ENCODE measurements at regions not wholly inside any gene's neighbourhood (a gene's known extent, or its start where the extent isn't known, plus 50 kb on each side); places are given as distances from the start of the nearest gene placed in this dataset.

GRCh38 chr15:36294359-36294758, 285.1 kb upstream of the CDIN1 start:
- no peaks in the 10 kb centered on the region for H3K79me1 ChIP-seq (ENCODE audit: low read depth in 1 of 2, low read length in 2 of 2)
- H2BK120ac ChIP-seq (ENCODE audit: low read depth, low read length), result no peak overlapping the region
- no peak overlapping the region for H2BK5ac ChIP-seq (ENCODE audit: low read depth, low read length, poor library complexity, severe bottlenecking)
- no TSS peak for BruUV-seq (replicated peaks)
- no CpG with 5 or more reads among the region's 1 CpG for WGBS, 2 experiments (ENCODE audit: extremely low coverage in 2 of 2, insufficient read length in 1 of 2)
- intact Hi-C loops (cut with micrococcal nuclease) (no loop called here), in situ Hi-C loops (cut with MboI; ENCODE audit: low sequenced_read_pairs) (no loop called here), dilution Hi-C loops (cut with HindIII; ENCODE audit: low sequenced_read_pairs, unreplicated experiment) (no loop called here)
- no peak overlapping the region for H4K8ac ChIP-seq (ENCODE audit: low read depth in 2 of 2, low read length in 2 of 2)
- 0 out of 2 replicates have a peak, but pooled peaks cover 3% of the 10 kb centered on the region for H3K4me1 ChIP-seq (ENCODE audit: control insufficient read depth, insufficient read depth, low read length)
- no peak; the same call in 1 of the 2 replicates for ATAC-seq (ENCODE audit: low read depth)
- no peak overlapping the region for H3K4ac ChIP-seq (ENCODE audit: low read depth, low read length)
- H2AFZ ChIP-seq (replicated peaks; ENCODE audit: low read length, poor library complexity), result peak overlapping the region; percentile 3
- no peak overlapping the region for H3K4me2 ChIP-seq (ENCODE audit: low read depth, low read length)
- no peak overlapping the region for H2AK5ac ChIP-seq (ENCODE audit: low read depth, low read length)
- no peak overlapping the region for H2BK15ac ChIP-seq (ENCODE audit: low read depth, low read length)
- CTCF ChIA-PET, result no interaction called here
- H3K9me1 ChIP-seq (ENCODE audit: insufficient read depth, low read length), result no peaks in the 10 kb centered on the region
- no peak overlapping the region for H4K5ac ChIP-seq (ENCODE audit: low read depth, low read length)
- no peaks in the 10 kb centered on the region for H3K36me3 ChIP-seq (ENCODE audit: control insufficient read depth, insufficient read depth, low read length)
- H3K9ac ChIP-seq (ENCODE audit: low read depth, low read length), result no peak overlapping the region
- no peak overlapping the region for H3K4me3 ChIP-seq (ENCODE audit: insufficient read depth, low read depth, low read length)
- no peak overlapping the region for H3K56ac ChIP-seq (ENCODE audit: extremely low read depth, insufficient read depth, low read length)
- H2AK9ac ChIP-seq (replicated peaks; ENCODE audit: low read depth, low read length, poor library complexity), result no peak overlapping the region
- no peak overlapping the region for H3K18ac ChIP-seq (ENCODE audit: low read depth, low read length)
- POLR2A ChIA-PET (ENCODE audit: unreplicated experiment), result no interaction called here
- no peaks in the 10 kb centered on the region for H3K9me3 ChIP-seq (ENCODE audit: control insufficient read depth, insufficient read depth, low read length)
- no peak overlapping the region for H3K23ac ChIP-seq (ENCODE audit: low read depth, low read length)
- H4K91ac ChIP-seq (ENCODE audit: insufficient read depth, low read depth, low read length), result no peak overlapping the region
- TF ChIP-seq MAFK (IDR thresholded peaks at IDR 0.05; ENCODE audit: low read depth, low read length), result no peak
- no peak for TF ChIP-seq SMC3 (IDR thresholded peaks at IDR 0.05; ENCODE audit: low read depth, low read length)
- TF ChIP-seq POLR2A (IDR thresholded peaks at IDR 0.05; ENCODE audit: low read depth, low read length), result no peak
- TF ChIP-seq CHD1 (IDR thresholded peaks at IDR 0.05; ENCODE audit: low read depth, low read length), result no peak
- TF ChIP-seq MAZ (IDR thresholded peaks at IDR 0.05; ENCODE audit: borderline replicate concordance, low read depth, low read length), result no peak
- no peak for TF ChIP-seq RFX5 (IDR thresholded peaks at IDR 0.05; ENCODE audit: low read depth, low read length)
- TF ChIP-seq RAD21 (IDR thresholded peaks at IDR 0.05; ENCODE audit: low read length), result no peak
- TF ChIP-seq NFE2L2 (IDR thresholded peaks at IDR 0.05; ENCODE audit: low read depth, low read length), result no peak
- TF ChIP-seq, protein P1, sequence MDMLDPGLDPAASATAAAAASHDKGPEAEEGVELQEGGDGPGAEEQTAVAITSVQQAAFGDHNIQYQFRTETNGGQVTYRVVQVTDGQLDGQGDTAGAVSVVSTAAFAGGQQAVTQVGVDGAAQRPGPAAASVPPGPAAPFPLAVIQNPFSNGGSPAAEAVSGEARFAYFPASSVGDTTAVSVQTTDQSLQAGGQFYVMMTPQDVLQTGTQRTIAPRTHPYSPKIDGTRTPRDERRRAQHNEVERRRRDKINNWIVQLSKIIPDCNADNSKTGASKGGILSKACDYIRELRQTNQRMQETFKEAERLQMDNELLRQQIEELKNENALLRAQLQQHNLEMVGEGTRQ (IDR thresholded peaks at IDR 0.05; ENCODE audit: low read depth, low read length), result no peak
- TF ChIP-seq BHLHE40 (IDR thresholded peaks at IDR 0.05; ENCODE audit: low read depth, low read length), result no peak
- TF ChIP-seq RCOR1 (IDR thresholded peaks at IDR 0.05; ENCODE audit: insufficient replicate concordance, low read length), result no peak
- H3K14ac ChIP-seq (replicated peaks; ENCODE audit: low read depth, low read length), result no peak overlapping the region
- no peak overlapping the region for H2BK20ac ChIP-seq (ENCODE audit: low read depth, low read length)
- no peaks in the 10 kb centered on the region for H4K20me1 ChIP-seq (ENCODE audit: insufficient read depth, low read length)
- H3K27me3 ChIP-seq (ENCODE audit: control insufficient read depth, insufficient read depth, low read length), result no peaks in the 10 kb centered on the region
- DNase-seq, result peak; percentile 13
- H3K27ac ChIP-seq (ENCODE audit: insufficient read depth, low read length), result no peak overlapping the region

Measured in IMR-90 (cell line).